ENCODE measurements at regions not wholly inside any gene's neighbourhood (a gene's known extent, or its start where the extent isn't known, plus 50 kb on each side); places are given as distances from the start of the nearest gene placed in this dataset.
"Not testable (repeated sequence)": the region's sequence is repeated elsewhere in the genome, so short reads cannot be mapped to it uniquely, and the experiment has no call there.

DNA sequence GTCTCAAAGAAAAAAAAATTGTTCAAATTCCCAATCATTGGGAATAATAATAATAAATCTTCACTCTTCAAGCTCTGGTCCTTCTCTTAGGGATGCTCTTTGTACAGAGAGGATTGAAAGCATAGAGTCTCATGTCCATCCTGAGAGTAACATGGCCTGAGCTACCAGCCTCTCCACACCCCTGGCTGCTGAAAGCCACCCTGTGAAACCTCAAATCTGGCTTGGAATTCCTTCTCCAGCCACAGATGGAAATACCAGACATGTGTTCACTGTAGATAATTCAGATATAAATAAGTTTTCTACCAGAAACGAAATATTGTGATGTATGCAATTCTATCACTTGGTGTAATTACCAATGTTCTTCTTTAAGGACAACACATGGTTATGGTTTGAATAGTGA is 140.6 kb downstream of the ARSF start:
- DNase-seq (ENCODE audit: low read depth), result no peak
- TF ChIP-seq, protein P1, sequence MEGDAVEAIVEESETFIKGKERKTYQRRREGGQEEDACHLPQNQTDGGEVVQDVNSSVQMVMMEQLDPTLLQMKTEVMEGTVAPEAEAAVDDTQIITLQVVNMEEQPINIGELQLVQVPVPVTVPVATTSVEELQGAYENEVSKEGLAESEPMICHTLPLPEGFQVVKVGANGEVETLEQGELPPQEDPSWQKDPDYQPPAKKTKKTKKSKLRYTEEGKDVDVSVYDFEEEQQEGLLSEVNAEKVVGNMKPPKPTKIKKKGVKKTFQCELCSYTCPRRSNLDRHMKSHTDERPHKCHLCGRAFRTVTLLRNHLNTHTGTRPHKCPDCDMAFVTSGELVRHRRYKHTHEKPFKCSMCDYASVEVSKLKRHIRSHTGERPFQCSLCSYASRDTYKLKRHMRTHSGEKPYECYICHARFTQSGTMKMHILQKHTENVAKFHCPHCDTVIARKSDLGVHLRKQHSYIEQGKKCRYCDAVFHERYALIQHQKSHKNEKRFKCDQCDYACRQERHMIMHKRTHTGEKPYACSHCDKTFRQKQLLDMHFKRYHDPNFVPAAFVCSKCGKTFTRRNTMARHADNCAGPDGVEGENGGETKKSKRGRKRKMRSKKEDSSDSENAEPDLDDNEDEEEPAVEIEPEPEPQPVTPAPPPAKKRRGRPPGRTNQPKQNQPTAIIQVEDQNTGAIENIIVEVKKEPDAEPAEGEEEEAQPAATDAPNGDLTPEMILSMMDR (IDR thresholded peaks at IDR 0.05; ENCODE audit: control insufficient read depth, insufficient read depth, low read depth, low read length, missing control alignments), result no peak
- no peak overlapping the region for H3K4me3 ChIP-seq (ENCODE audit: control insufficient read depth, low read depth, low read length)

DNA sequence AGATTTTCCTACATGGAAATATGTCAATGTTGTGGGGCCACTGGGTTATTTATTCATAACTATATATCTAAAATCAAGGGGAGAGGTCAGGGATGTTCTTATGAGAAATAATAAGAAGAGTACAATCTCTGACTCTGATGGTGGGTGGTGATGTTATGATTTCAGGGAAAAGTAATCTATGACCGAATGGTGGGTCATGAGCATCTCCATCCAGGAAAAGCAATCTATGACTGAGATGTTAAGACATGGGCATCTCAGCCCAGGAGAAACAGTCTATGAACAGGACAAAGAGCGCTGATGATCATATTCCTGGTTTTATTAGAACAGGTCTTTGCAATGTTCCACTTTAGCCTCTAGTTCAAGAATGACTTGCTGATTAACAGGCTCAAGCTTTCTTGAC is 137.1 kb downstream of the ARSF start:
- TF ChIP-seq, protein P1 (IDR thresholded peaks at IDR 0.05; ENCODE audit: control insufficient read depth, insufficient read depth, low read depth, low read length, missing control alignments), result no peak

DNA sequence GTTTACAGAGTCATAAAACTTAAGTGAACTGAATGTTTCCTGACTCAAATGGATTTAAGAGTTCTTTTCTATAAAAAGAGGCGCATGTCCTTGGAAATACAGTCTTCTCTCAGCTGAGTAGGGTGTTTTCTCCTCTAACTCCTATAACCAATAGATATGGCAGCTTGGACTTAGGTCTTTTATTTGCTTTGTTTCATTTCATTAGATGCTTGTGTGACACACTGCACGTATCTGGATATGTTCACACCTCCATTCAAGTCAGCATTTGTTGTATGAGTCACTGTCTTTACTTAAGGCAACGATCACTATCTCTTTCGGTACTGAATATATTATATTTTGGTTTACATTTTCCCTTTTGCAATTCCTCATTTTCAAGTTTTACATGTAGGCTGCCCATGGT is 136.6 kb downstream of the ARSF start:
- no peak overlapping the region for H3K4me3 ChIP-seq (ENCODE audit: control insufficient read depth, low read depth, low read length)
- TF ChIP-seq, protein P1 (IDR thresholded peaks at IDR 0.05; ENCODE audit: control insufficient read depth, insufficient read depth, low read depth, low read length, missing control alignments), result no peak
- no peak for DNase-seq (ENCODE audit: low read depth)

More for the DNA sequence above, 137.1 kb downstream of the ARSF start:
- no peak for DNase-seq (ENCODE audit: low read depth)
- H3K4me3 ChIP-seq (ENCODE audit: control insufficient read depth, low read depth, low read length), result no peak overlapping the region

DNA sequence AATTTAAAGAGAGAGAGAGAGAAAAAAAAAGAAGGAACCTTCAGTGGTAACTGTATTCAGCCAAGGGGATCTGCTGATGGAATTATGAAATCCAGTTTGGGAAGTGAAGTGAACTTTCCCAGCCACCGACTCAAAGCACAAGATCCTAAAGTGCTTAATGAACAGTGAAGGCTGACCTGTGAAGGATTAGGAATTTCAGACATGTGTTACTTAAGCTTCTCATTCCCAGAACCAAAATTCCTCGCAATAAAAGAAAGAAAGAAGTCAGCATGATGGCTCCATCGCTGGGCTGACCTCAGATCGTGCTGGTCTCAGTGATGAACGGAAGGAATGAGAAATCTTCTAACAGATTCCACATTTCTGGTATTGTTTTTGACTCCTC is 135.2 kb downstream of the ARSF start:
- H3K4me3 ChIP-seq (ENCODE audit: control insufficient read depth, low read depth, low read length), result no peak overlapping the region
- peak; percentile 72 for DNase-seq (ENCODE audit: low read depth)
- TF ChIP-seq, protein P1 (IDR thresholded peaks at IDR 0.05; ENCODE audit: control insufficient read depth, insufficient read depth, low read depth, low read length, missing control alignments), result no peak

DNA sequence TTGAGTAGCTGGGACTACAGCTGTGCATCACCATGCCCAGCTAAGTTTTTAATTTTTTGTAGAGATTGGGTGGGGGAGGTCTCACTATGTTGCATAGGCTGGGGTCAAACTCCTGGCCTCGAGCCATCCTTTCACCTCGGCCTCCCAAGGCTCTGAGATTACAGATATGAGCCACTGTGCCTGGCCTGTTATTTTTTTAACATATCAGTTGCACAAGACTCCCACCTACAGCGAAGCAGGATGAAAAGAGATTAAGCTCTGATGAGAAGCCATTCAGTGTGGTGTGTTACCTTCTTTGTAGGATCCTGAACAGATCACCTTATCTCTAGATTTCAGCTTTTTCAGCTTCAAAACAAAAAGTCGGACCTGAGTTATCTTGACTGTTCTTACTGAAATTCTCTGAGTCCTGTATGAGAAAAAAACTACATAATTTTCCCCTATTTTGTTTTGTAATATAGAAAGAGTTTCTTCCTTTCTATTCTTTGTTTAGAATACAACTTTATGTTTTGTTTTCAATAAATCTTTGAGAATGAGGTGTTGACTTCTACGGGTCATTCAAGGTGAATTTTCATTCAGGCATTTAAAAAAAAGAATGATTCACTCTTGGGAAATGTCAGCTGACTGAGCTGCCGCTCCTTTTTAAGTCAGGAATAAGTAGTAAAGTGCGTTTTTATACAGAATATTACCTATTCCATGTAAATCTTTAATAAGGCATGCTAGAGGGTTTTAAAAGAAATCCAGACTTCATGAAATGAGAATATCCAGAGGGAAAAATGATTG is 134.6 kb downstream of the ARSF start:
- no peak for DNase-seq (ENCODE audit: low read depth)
- TF ChIP-seq, protein P1 (IDR thresholded peaks at IDR 0.05; ENCODE audit: control insufficient read depth, insufficient read depth, low read depth, low read length, missing control alignments), result no peak
- H3K4me3 ChIP-seq (ENCODE audit: control insufficient read depth, low read depth, low read length), result no peak overlapping the region

DNA sequence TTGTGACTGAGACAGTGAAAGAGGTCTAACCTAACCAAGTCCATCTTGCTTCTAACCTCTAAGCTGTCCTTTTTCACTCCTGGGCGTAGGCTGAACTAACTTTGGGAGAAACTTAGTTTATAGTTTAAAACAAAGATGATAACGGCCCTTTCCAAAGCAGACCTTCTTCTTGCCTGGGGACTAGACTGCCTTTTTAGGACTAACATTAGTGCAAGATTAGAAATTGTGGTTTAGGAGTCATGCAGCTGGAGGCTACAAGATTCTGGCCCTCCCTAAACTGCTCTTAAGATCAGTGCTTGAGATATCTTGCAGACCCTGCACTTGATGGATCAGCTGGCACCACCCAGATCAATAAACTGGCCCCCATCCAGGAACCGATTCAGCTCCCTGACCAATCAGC is 130.9 kb downstream of the ARSF start:
- DNase-seq (ENCODE audit: low read depth); H3K4me3 ChIP-seq (ENCODE audit: control insufficient read depth, low read depth, low read length): not testable (repeated sequence)

DNA sequence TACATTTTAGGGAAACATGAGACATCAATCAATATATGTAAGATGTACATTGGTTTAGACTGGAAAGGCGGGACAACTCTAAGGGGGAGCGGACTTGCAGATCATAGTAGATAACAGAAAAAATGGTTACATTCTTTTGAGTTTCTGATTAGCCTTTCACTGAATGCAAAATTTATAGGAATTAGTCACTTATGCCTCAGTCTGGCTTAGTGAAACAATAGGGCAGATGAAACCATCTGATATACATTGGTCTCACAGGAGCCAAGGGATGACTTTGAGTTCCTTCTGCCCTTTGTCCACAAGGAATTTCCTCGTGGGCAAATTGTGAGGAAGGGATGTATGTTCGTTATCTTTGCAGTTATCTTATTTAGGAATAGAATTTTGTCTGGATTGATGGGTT is 128.2 kb downstream of the ARSF start:
- TF ChIP-seq, protein P1 (IDR thresholded peaks at IDR 0.05; ENCODE audit: control insufficient read depth, insufficient read depth, low read depth, low read length, missing control alignments), result no peak
- no peak for DNase-seq (ENCODE audit: low read depth)

More for the DNA sequence above, 128.2 kb downstream of the ARSF start:
- no peak overlapping the region for H3K4me3 ChIP-seq (ENCODE audit: control insufficient read depth, low read depth, low read length)

All from AG09309 (cell line).